ENCODE measurements at regions not wholly inside any gene's neighbourhood (a gene's known extent, or its start where the extent isn't known, plus 50 kb on each side); places are given as distances from the start of the nearest gene placed in this dataset.

GRCh38 chr13:89828506-89828905 lies 1519.0 kb upstream of the MIR17HG start:
- Histone ChIP-seq H3K4me1 (ENCODE audit: control insufficient read depth, insufficient read depth, low read length) (no peaks in the 10 kb centered on the region), H3K27ac (ENCODE audit: low read length) (no peak overlapping the region), H3K36me3 (ENCODE audit: control insufficient read depth, insufficient read depth, low read length) (no peaks in the 10 kb centered on the region), H3K9me3 (ENCODE audit: control insufficient read depth, insufficient read depth, low read length) (peaks cover 5% of the 10 kb centered on the region), H3K27me3 (ENCODE audit: control insufficient read depth, insufficient read depth, low read length) (no peaks in the 10 kb centered on the region), H3K4me3 (ENCODE audit: low read length) (no peak overlapping the region)
- ATAC-seq (no peak), DNase-seq (no peak)
- no peaks in the 10 kb centered on the region for H3K4me1 Mint-ChIP-seq
- peaks cover 2 to 5% of the 10 kb centered on the region in 2 donors for H3K9me3 Mint-ChIP-seq
- H3K36me3 Mint-ChIP-seq: no peaks in the 10 kb centered on the region
- no peak for TF ChIP-seq CTCF (IDR thresholded peaks at IDR 0.05)
- intact Hi-C loops (cut with micrococcal nuclease): no loop called here
- WGBS (ENCODE audit: insufficient coverage): 92% methylated on average over 1 of the region's 3 CpGs
- H3K4me3 Mint-ChIP-seq: no peak overlapping the region
- no peaks in the 10 kb centered on the region for H3K27me3 Mint-ChIP-seq (ENCODE audit: low read depth in 2 of 2)
- H3K27ac Mint-ChIP-seq: no peak overlapping the region

- no peaks in the 10 kb centered on the region for H3K4me1 Mint-ChIP-seq
- no peak for TF ChIP-seq CTCF (IDR thresholded peaks at IDR 0.05)
- 67% methylated on average over 1 of the region's 3 CpGs for WGBS (ENCODE audit: insufficient coverage)
- DNase-seq (no peak), ATAC-seq (no peak)
- H3K36me3 Mint-ChIP-seq: no peaks in the 10 kb centered on the region
- H3K36me3 ChIP-seq (ENCODE audit: control insufficient read depth, insufficient read depth, low read length): no peaks in the 10 kb centered on the region
- H3K9me3 Mint-ChIP-seq: peaks cover 5 to 11% of the 10 kb centered on the region in 2 donors
- no peaks in the 10 kb centered on the region for H3K27me3 Mint-ChIP-seq (ENCODE audit: low read depth in 2 of 2)
- intact Hi-C loops (cut with micrococcal nuclease): no loop called here
- H3K4me3 Mint-ChIP-seq: no peak overlapping the region
- no peak overlapping the region for H3K4me3 ChIP-seq (ENCODE audit: low read length)
- no peaks in the 10 kb centered on the region for H3K4me1 ChIP-seq (ENCODE audit: control insufficient read depth, insufficient read depth, low read length)
- no peak overlapping the region for H3K27ac Mint-ChIP-seq
- no peaks in the 10 kb centered on the region for H3K27me3 ChIP-seq (ENCODE audit: control insufficient read depth, insufficient read depth, low read length)
- peaks cover 2% of the 10 kb centered on the region for H3K9me3 ChIP-seq (ENCODE audit: control insufficient read depth, insufficient read depth, low read length)
- H3K27ac ChIP-seq (ENCODE audit: low read length): no peak overlapping the region
Measured at GRCh38 chr13:89831157-89831556, 1516.3 kb upstream of the MIR17HG start.

GRCh38 chr13:89832827-89833226 lies 1514.7 kb upstream of the MIR17HG start:
- Mint-ChIP-seq H3K4me3 (no peak overlapping the region), H3K27ac (no peak overlapping the region), H3K27me3 (ENCODE audit: low read depth in 2 of 2) (no peaks in the 10 kb centered on the region), H3K9me3 (peaks cover 10 to 19% of the 10 kb centered on the region in 2 donors), H3K36me3 (no peaks in the 10 kb centered on the region), H3K4me1 (no peaks in the 10 kb centered on the region)
- H3K4me1 ChIP-seq (ENCODE audit: control insufficient read depth, insufficient read depth, low read length): no peaks in the 10 kb centered on the region
- WGBS (ENCODE audit: insufficient coverage): 80% methylated on average over 2 of the region's 2 CpGs
- H3K4me3 ChIP-seq (ENCODE audit: low read length): no peak overlapping the region
- no peaks in the 10 kb centered on the region for H3K36me3 ChIP-seq (ENCODE audit: control insufficient read depth, insufficient read depth, low read length)
- no peaks in the 10 kb centered on the region for H3K9me3 ChIP-seq (ENCODE audit: control insufficient read depth, insufficient read depth, low read length)
- intact Hi-C loops (cut with micrococcal nuclease): no loop called here
- DNase-seq: no peak
- TF ChIP-seq CTCF (IDR thresholded peaks at IDR 0.05): no peak
- ATAC-seq: no peak
- no peak overlapping the region for H3K27ac ChIP-seq (ENCODE audit: low read length)
- no peaks in the 10 kb centered on the region for H3K27me3 ChIP-seq (ENCODE audit: control insufficient read depth, insufficient read depth, low read length)

- DNase-seq: no peak
- WGBS (ENCODE audit: insufficient coverage): no CpG with 5 or more reads among the region's 1 CpG
Measured at GRCh38 chr13:89843621-89844020, 1503.9 kb upstream of the MIR17HG start.

More at GRCh38 chr13:89843621-89844020, 1503.9 kb upstream of the MIR17HG start:
- Histone ChIP-seq H3K9me3 (ENCODE audit: control insufficient read depth, insufficient read depth, low read length) (peaks cover 2% of the 10 kb centered on the region), H3K27me3 (ENCODE audit: control insufficient read depth, insufficient read depth, low read length) (no peaks in the 10 kb centered on the region), H3K36me3 (ENCODE audit: control insufficient read depth, insufficient read depth, low read length) (no peaks in the 10 kb centered on the region), H3K4me3 (ENCODE audit: low read length) (no peak overlapping the region), H3K4me1 (ENCODE audit: control insufficient read depth, insufficient read depth, low read length) (no peaks in the 10 kb centered on the region), H3K27ac (ENCODE audit: low read length) (no peak overlapping the region)
- ATAC-seq: no peak
- TF ChIP-seq CTCF (IDR thresholded peaks at IDR 0.05): no peak
- intact Hi-C loops (cut with micrococcal nuclease): no loop called here
- Mint-ChIP-seq H3K27me3 (ENCODE audit: low read depth in 2 of 2) (no peaks in the 10 kb centered on the region), H3K27ac (no peak overlapping the region), H3K4me1 (no peaks in the 10 kb centered on the region), H3K4me3 (no peak overlapping the region), H3K36me3 (no peaks in the 10 kb centered on the region), H3K9me3 (peaks cover 4 to 10% of the 10 kb centered on the region in 2 donors)
